Tibial nerve (tissue), 4 donors: ENCODE measurements at regions not wholly inside any gene's neighbourhood (a gene's known extent, or its start where the extent isn't known, plus 50 kb on each side); places are given as distances from the start of the nearest gene placed in this dataset.

ENCODE experiments used
- EP300 ChIP-seq, 2 donors: sonication (generic); formaldehyde crosslinking; IDR thresholded peaks; one replicate each; pipeline ENCODE4 v1.6.1; 2017; ENCODE audit warnings: antibody characterized with exemption in 2 of 2, mild to moderate bottlenecking in 1 of 2
- POLR2A ChIP-seq, 2 donors: fragments of 450-650 bp; IDR thresholded peaks; one replicate each; pipeline ENCODE4 v1.6.1; 2017; ENCODE audit warnings: antibody characterized with exemption in 2 of 2, mild to moderate bottlenecking in 2 of 2, moderate library complexity in 2 of 2
- TF ChIP-seq, protein P1 (sequence below), 5 experiments: fragments of 200-600 bp in 3 of 5; fragments of 450-650 bp in 2 of 5; sonication (generic) in 3 of 5; IDR thresholded peaks; one replicate each; pipeline ENCODE4 v1.5.1; 2016 to 2019; ENCODE audit warnings: antibody characterized with exemption in 5 of 5, mild to moderate bottlenecking in 3 of 5, moderate library complexity in 2 of 5

DNA sequence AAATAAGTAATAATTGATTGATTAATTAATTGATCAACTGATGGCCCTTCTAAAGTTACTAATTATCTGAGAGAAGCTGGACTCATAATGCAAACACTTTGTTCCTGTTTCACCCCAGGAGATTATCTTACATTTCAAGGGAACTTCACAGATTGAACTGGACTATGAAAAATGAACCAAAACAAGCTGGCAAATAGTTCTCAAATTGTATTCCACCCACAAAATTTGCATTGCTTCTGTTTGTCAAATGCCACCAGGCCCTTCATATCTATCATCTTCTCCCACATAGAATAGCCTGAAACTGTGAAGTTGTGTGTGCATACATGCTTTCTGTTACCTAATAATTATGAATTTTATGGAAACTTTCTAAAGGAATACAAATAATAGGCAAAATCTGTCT lies 104.0 kb downstream of the ZNF281 start:
- TF ChIP-seq, protein P1, sequence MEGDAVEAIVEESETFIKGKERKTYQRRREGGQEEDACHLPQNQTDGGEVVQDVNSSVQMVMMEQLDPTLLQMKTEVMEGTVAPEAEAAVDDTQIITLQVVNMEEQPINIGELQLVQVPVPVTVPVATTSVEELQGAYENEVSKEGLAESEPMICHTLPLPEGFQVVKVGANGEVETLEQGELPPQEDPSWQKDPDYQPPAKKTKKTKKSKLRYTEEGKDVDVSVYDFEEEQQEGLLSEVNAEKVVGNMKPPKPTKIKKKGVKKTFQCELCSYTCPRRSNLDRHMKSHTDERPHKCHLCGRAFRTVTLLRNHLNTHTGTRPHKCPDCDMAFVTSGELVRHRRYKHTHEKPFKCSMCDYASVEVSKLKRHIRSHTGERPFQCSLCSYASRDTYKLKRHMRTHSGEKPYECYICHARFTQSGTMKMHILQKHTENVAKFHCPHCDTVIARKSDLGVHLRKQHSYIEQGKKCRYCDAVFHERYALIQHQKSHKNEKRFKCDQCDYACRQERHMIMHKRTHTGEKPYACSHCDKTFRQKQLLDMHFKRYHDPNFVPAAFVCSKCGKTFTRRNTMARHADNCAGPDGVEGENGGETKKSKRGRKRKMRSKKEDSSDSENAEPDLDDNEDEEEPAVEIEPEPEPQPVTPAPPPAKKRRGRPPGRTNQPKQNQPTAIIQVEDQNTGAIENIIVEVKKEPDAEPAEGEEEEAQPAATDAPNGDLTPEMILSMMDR (IDR thresholded peaks at IDR 0.05), result no peak
- TF ChIP-seq EP300 (IDR thresholded peaks at IDR 0.05), result no peak
- no peak for TF ChIP-seq POLR2A (IDR thresholded peaks at IDR 0.05)
